Right cardiac atrium (tissue), 5 donors: ENCODE measurements at regions not wholly inside any gene's neighbourhood (a gene's known extent, or its start where the extent isn't known, plus 50 kb on each side); places are given as distances from the start of the nearest gene placed in this dataset.

Experiments
- ATAC-seq, 2 donors: fragments of 200-7000 bp; cut with Tn5 transposase; one replicate each; pipeline versions ENCODE4 v1.8.0 to v1.9.1; 2020; ENCODE audit warnings: moderate library complexity in 2 of 2, mild to moderate bottlenecking in 1 of 2
- DNase-seq, 3 donors: peaks; one replicate each; pipeline ENCODE4 v3.0.0-alpha.2; 2020
- H3K27ac ChIP-seq: one replicate; pipeline ENCODE4 v1.5.1; 2013; ENCODE audit warnings: mild to moderate bottlenecking, low read length, control low read depth, moderate library complexity
- H3K27me3 ChIP-seq: one replicate; pipeline ENCODE4 v1.6.1; 2013; ENCODE audit not compliant: control insufficient read depth, insufficient read depth
- H3K4me1 ChIP-seq: one replicate; pipeline ENCODE4 v1.6.1; 2013; ENCODE audit warnings: low read length; ENCODE audit not compliant: control insufficient read depth, insufficient read depth
- H3K4me3 ChIP-seq: one replicate; pipeline ENCODE4 v1.5.1; 2013; ENCODE audit warnings: low read length, control low read depth
- H3K9me3 ChIP-seq: one replicate; pipeline ENCODE4 v1.6.1; 2013; ENCODE audit warnings: low read length; ENCODE audit not compliant: control insufficient read depth
- WGBS: extraction: QIAGEN DNeasy Blood & Tissue Kit; methylation state at CpG from one replicate; pipeline ENCODE4 v1.1.7; 2013; 5-methylcytosine and 5-hydroxymethylcytosine counted together
- intact Hi-C, 4 donors: fragments of 100-400 bp; cut with DNase I; formaldehyde crosslinking; loops; one replicate each; pipeline versions ENCODE4 v1.11.0 to v1.14.0; 2022 to 2023
- donor health status: healthy with polysubstance abuse.
- donor health status: DM: no; HTN: yes; CAD: no.
- donor health status: DM: no; HTN: no; CAD: no.
- donor health status: DM: no; HTN: yes; CAD: no; lungs with severe emphysema.
- donor health status: DM: yes; HTN: yes; CAD: no.

GRCh38 chr2:120809609-120810440 is 74.2 kb downstream of the GLI2 start:
- intact Hi-C loops: no loop called here
- Histone ChIP-seq H3K4me1 (no peaks in the 10 kb centered on the region), H3K27ac (no peak overlapping the region), H3K27me3 (no peaks in the 10 kb centered on the region), H3K9me3 (no peaks in the 10 kb centered on the region), H3K4me3 (no peak overlapping the region)
- DNase-seq (peak in 2 of 3 donors; percentile 23 to 40), ATAC-seq (no peak)
- WGBS: 68% methylated on average over 13 of the region's 13 CpGs

GRCh38 chr2:120810639-120811038 is 75.0 kb downstream of the GLI2 start:
- intact Hi-C loops: no loop called here
- WGBS: 92% methylated on average over 10 of the region's 10 CpGs
- Histone ChIP-seq H3K27ac (no peak overlapping the region), H3K4me1 (no peaks in the 10 kb centered on the region), H3K4me3 (no peak overlapping the region), H3K9me3 (no peaks in the 10 kb centered on the region), H3K27me3 (no peaks in the 10 kb centered on the region)
- ATAC-seq: no peak
- DNase-seq: peak in 1 of 3 donors; percentile 14

DNA sequence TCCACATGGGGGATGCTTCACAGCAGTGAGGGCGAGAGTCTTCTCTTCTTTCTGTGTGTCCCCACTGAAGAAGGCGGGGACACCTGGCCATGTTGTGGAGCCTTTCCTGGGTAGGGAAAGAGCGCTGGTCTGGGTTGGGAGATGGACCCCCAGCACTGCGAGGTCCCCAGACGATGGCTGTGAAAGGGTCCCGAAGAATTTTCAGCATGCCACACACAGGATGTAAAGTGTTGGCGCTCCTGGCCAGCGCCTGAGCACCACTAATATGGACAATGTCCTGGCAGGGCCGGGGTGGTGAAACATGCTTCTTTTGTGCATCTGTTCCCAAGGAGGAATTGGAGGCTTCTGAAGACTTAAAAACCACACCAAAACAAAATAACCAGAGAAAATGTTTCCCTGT is 77.2 kb downstream of the GLI2 start:
- WGBS: 95% methylated on average over 9 of the region's 9 CpGs
- Histone ChIP-seq H3K9me3 (no peaks in the 10 kb centered on the region), H3K27me3 (no peaks in the 10 kb centered on the region), H3K4me1 (no peaks in the 10 kb centered on the region), H3K4me3 (no peak overlapping the region), H3K27ac (no peak overlapping the region)
- ATAC-seq: no peak
- intact Hi-C loops: no loop called here
- DNase-seq: peak in 1 of 3 donors; percentile 33

DNA sequence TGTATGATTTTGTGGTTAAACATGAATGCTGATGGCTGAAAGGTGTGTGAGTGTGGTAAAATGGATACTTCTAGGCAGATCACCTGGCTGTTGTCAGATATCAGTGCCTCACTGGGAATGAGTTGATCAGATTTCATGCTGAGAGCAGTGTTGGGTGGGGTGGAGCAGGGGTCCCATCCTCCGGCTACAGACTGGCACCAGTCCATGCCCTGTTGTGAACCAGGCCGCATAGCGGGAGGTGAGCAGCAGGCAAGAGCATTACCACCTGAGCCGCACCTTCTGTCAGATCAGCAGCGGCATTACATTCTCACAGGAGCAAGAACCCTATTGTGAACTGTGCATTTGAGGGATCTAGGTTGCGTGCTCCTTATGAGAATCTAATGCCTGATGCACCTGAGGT is 78.7 kb downstream of the GLI2 start:
- no peaks in the 10 kb centered on the region for H3K27me3 ChIP-seq
- 95% methylated on average over 6 of the region's 6 CpGs for WGBS
- no peak for ATAC-seq
- no peak overlapping the region for H3K27ac ChIP-seq
- intact Hi-C loops: no loop called here
- H3K4me3 ChIP-seq: no peak overlapping the region
- no peaks in the 10 kb centered on the region for H3K9me3 ChIP-seq
- no peaks in the 10 kb centered on the region for H3K4me1 ChIP-seq
- DNase-seq: peak in 2 of 3 donors; percentile 4 to 44

DNA sequence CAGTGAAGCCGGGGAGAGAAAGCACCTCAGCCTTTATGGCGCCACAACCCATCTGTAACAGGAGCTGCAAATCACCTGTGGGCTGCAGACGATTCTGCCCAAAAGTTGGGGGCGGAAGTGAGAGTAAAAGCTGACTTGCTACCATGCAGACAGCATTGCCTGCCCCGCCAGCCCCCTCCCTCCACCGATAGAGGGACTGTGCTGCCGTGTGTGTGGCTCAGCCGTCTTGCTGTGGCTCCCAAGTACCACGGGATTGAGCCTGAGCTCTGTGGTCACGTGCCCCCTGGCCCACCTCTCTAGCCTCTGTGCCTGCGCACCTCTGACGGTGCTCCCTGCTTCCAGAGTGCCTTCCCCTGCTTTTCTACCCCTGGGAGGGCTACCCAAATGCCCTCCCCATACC is 79.6 kb downstream of the GLI2 start:
- Histone ChIP-seq H3K27me3 (no peaks in the 10 kb centered on the region), H3K4me3 (no peak overlapping the region), H3K4me1 (no peaks in the 10 kb centered on the region), H3K27ac (no peak overlapping the region), H3K9me3 (no peaks in the 10 kb centered on the region)
- 89% methylated on average over 12 of the region's 12 CpGs for WGBS
- no peak for ATAC-seq
- DNase-seq: peak in 1 of 3 donors; percentile 3
- intact Hi-C loops: no loop called here

- H3K4me1 ChIP-seq: no peaks in the 10 kb centered on the region
- H3K27ac ChIP-seq: no peak overlapping the region
- 94% methylated on average over 25 of the region's 25 CpGs for WGBS
- DNase-seq (peak; percentile 22 to 59 (median 29)), ATAC-seq (no peak)
- no peak overlapping the region for H3K4me3 ChIP-seq
- H3K9me3 ChIP-seq: no peaks in the 10 kb centered on the region
- no peaks in the 10 kb centered on the region for H3K27me3 ChIP-seq
- intact Hi-C loops: no loop called here
Measured at GRCh38 chr2:120817136-120817955, 81.7 kb downstream of the GLI2 start.

DNA sequence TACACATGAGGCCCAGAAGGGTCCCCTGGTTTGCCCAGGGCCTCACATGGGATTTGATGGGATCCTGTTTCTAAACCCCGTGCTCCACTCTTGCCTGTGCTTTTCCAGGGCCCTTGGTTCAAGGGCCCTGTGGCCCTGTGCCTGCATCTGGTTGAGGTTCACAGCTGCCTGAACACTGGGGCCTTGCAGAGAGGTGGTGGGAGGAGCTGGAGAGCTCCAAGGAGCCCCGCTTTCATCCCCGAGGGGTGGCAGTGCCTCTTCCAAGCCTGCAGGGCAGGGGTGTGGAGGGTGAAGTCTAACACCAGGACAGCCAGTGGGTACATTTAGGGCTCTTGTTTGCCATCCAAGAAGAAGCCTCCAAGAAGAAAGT is 82.3 kb downstream of the GLI2 start:
- no peak overlapping the region for H3K4me3 ChIP-seq
- no peaks in the 10 kb centered on the region for H3K9me3 ChIP-seq
- DNase-seq (peak in 2 of 3 donors; percentile 9 to 45), ATAC-seq (no peak)
- H3K27ac ChIP-seq: no peak overlapping the region
- no peaks in the 10 kb centered on the region for H3K27me3 ChIP-seq
- WGBS: 85% methylated on average over 3 of the region's 3 CpGs
- intact Hi-C loops: no loop called here
- H3K4me1 ChIP-seq: no peaks in the 10 kb centered on the region

DNA sequence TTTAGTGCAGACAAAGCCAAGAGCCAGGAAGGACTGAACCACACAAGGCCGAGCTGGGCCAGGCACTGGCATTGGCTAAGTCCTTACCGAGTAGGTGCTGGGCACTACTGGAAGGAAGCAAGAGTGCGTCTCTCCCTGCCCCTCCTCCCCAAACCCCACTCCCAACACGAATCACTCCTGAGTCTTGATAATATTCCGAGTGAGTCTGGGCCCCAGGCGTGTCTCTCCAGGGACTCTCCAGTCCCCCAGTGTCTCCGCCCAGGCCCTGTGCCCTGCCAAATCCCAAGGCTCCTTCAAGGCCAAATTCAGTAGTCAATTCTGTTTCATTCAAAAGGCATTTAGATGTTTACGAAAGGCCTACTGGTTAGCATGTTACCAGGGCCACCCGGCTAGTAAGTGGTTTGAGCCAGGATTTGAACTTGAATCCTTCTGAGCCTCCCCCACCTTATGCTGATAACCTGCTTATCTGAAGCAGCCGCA is 82.8 kb downstream of the GLI2 start:
- intact Hi-C loops: no loop called here
- DNase-seq (peak; percentile 59 to 78 (median 74)), ATAC-seq (peak; percentile 25 to 29)
- no peaks in the 10 kb centered on the region for H3K4me1 ChIP-seq
- 55% methylated on average over 10 of the region's 10 CpGs for WGBS
- H3K27me3 ChIP-seq: no peaks in the 10 kb centered on the region
- H3K9me3 ChIP-seq: no peaks in the 10 kb centered on the region
- no peak overlapping the region for H3K4me3 ChIP-seq
- H3K27ac ChIP-seq: no peak overlapping the region

- DNase-seq (peak in 1 of 3 donors; percentile 14), ATAC-seq (no peak)
- H3K27me3 ChIP-seq: no peaks in the 10 kb centered on the region
- intact Hi-C loops: no loop called here
- H3K27ac ChIP-seq: no peak overlapping the region
- H3K4me3 ChIP-seq: no peak overlapping the region
- no peaks in the 10 kb centered on the region for H3K9me3 ChIP-seq
- H3K4me1 ChIP-seq: no peaks in the 10 kb centered on the region
- 69% methylated on average over 5 of the region's 5 CpGs for WGBS
Measured at GRCh38 chr2:120819720-120820210, 84.1 kb downstream of the GLI2 start.

- DNase-seq (peak in 2 of 3 donors; percentile 39 to 71), ATAC-seq (peak; percentile 32 to 36)
- Histone ChIP-seq H3K4me1 (peaks cover under 1% of the 10 kb centered on the region), H3K27me3 (no peaks in the 10 kb centered on the region), H3K9me3 (no peaks in the 10 kb centered on the region), H3K27ac (no peak overlapping the region), H3K4me3 (no peak overlapping the region)
- intact Hi-C loops: no loop called here
- 41% methylated on average over 19 of the region's 19 CpGs for WGBS
Measured at GRCh38 chr2:120820263-120820952, 84.7 kb downstream of the GLI2 start.
